KOPT-K1 (cell line): ENCODE measurements at regions not wholly inside any gene's neighbourhood (a gene's known extent, or its start where the extent isn't known, plus 50 kb on each side); places are given as distances from the start of the nearest gene placed in this dataset.
"Not testable (repeated sequence)": the region's sequence is repeated elsewhere in the genome, so short reads cannot be mapped to it uniquely, and the experiment has no call there.

Source experiments
- H3K27ac ChIP-seq: fragments of 200-600 bp; sonication (generic); 2 replicates; pipeline ENCODE4 v1.5.1; 2016; ENCODE audit warnings: antibody characterized with exemption, mild to moderate bottlenecking, low read depth, low read length; ENCODE audit not compliant: poor library complexity, severe bottlenecking
- H3K36me3 ChIP-seq: fragments of 200-600 bp; sonication (generic); 2 replicates; pipeline ENCODE4 v1.5.1; 2017; ENCODE audit warnings: antibody characterized with exemption, mild to moderate bottlenecking, low read length, moderate library complexity; ENCODE audit not compliant: insufficient read depth
- H3K9me3 ChIP-seq: fragments of 200-600 bp; sonication (generic); 2 replicates; pipeline ENCODE4 v1.5.1; 2017; ENCODE audit warnings: antibody characterized with exemption, low read length, mild to moderate bottlenecking; ENCODE audit not compliant: insufficient read depth, poor library complexity, severe bottlenecking

DNA sequence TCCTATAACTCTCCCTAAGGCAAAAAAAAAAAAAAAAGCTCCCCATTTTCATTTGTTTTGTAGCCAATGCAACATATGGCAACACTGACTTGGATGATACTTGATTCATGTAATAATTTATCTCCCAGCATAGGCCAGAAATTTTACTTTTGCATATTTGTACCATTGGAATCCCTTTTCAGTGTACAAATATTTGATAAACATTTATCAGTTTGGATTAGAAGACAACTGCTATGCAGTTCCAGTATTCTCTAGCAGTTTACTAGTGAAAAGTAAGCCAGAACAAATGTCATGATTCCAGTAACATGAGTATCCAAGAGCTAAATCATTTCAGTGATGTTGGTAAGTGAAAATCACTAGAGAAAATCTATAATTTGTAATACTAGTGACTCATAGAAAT is 392.3 kb downstream of the CCER1 start:
- H3K9me3 ChIP-seq = peaks cover 12% of the 10 kb centered on the region
- H3K36me3 ChIP-seq = no peaks in the 10 kb centered on the region
- no peak overlapping the region for H3K27ac ChIP-seq

DNA sequence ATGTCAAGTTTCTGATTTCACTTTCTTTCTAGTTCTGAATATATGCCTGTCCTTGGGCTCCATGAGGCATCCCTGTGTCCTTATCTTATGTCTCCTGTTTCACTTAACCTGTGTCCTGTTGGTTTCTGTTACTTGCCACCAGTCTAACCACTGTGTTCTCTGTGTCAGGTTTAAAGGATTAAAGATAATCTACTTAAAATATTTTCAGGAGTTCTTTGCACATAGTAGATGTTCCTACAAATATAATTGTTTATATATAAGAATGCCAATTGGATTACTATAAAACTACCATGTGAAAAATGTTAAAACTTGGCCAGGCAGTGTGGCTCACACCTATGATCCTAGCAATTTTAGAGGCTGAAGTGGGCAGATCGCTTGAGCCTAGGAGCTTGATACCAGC is 406.4 kb downstream of the CCER1 start:
- Histone ChIP-seq H3K9me3 (no peaks in the 10 kb centered on the region), H3K36me3 (no peaks in the 10 kb centered on the region), H3K27ac (no peak overlapping the region)

DNA sequence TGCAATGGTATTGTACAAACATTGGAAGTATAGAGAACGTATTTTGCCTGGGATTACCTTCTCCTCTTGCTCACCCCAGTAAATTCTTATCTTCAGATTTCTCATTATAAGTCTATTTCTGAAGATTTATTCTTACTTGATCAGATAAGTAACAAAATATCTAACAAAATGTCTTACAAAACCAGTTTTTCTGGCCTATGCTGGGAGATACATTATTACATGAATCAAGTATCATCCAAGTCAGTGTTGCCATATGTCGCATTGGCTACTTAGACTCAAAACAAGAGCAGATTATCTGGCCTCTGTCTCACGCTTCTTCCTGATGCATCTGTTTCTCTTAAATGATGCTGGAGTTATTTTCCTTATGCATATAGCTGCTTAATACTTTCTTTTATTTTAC is 408.5 kb downstream of the CCER1 start:
- no peaks in the 10 kb centered on the region for H3K9me3 ChIP-seq
- H3K27ac ChIP-seq = no peak overlapping the region
- no peaks in the 10 kb centered on the region for H3K36me3 ChIP-seq

DNA sequence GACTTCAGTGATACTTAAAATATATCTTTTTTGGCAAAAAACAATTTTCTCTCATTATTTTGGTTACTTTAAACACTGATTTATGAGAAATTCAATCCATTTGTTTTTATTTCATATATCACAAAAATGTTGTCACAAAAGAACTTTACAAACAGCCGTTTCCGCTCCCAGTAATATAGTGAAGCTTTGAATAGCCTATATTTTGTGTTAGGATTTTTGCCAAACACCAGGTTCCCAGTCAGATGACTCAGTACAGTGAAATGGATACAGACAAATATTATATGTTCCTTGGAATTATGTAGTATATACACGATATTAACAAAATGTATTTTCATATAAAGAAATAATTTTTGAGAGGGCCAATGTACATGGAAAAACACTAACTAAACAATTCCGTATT is 411.1 kb downstream of the CCER1 start:
- Histone ChIP-seq H3K9me3 (no peaks in the 10 kb centered on the region), H3K27ac (no peak overlapping the region), H3K36me3 (no peaks in the 10 kb centered on the region)

DNA sequence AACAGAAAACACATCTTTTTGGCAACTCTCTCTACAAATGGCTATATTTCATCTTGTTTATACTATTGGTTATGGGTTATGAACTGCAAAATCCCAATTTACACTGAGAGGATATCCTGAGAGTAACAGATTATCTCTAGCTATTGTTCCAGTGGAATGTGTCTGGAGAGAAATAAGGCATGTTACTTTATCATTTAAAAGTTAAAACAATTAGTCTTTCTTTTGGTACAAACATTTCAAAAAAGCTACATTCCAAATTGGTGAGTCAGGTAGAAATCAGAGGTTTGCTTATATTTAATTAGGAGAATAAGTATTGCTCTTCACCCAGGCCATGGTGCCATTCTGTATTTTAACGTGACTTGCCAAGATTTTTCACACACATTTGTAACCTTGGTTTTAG is 411.6 kb downstream of the CCER1 start:
- Histone ChIP-seq H3K9me3 (no peaks in the 10 kb centered on the region), H3K27ac (no peak overlapping the region), H3K36me3 (no peaks in the 10 kb centered on the region)

DNA sequence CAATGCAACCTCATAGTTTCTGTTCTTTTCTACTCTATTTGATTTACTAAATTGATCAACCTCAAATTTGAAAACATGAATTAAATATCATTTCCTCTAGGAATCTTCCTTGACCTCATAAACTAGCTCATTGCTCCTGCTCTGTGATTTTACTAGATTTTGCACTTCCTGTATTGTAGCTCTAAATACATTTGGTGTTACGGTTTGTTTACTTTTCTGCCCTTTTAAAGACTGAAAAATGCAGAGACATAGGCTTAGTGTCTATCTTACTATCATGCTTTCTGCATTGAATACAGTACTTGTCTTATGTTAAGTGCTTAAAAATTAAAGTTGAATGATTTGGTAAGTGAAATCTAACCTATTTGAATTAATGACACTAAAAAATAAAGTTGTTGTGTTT is 412.1 kb downstream of the CCER1 start:
- not testable (repeated sequence) for H3K9me3 ChIP-seq, H3K36me3 ChIP-seq, H3K27ac ChIP-seq

DNA sequence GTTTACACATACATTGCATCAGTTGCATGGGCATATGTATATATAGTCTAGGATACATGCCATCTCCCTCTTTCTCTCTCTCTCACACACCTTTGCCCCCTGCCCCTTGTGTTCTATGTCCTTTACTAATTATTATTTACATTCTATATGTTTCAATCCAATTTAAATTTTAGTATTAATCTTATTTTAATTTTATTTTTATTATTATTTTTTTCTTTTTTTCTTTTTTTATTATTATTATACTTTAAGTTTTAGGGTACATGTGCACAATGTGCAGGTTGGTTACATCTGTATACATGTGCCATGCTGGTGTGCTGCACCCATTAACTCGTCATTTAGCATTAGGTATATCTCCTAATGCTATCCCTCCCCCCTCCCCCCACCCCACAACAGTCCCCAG is 421.1 kb downstream of the CCER1 start:
- H3K36me3 ChIP-seq = not testable (repeated sequence)

DNA sequence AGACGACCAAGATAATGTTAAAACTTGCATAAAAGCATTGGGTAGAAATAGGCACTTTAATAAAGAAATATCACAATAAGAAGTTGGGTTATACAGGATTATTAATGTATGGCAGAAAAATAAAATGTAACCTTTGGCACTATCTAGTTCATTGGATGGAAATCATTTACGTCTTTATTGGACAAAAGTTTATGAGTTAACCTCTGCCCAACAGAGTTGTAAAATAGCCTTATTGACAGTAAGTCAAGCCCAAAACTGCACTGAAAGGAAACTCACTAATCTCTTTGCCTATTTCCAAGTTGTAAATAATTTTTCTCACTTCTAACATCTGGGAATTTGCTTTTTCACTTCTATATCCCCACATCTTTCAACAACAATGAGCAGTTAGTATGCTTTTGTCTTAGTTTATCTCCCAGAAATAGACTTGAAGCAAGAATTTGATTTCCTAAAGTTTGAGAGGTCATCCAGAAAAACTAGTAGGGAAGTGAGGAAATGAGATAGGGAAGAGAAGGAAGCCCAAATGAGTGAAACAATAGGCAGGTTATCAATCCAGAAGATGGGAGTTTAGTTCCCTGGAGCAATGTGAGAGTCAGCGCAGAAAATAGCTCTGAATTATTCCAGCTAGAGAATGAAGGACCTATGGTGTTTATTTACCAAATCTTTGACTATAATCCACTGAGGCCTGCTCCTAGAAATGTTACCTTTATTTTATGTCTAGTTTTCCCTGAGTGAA is 434.8 kb downstream of the CCER1 start:
- H3K36me3 ChIP-seq = no peaks in the 10 kb centered on the region
- H3K27ac ChIP-seq = no peak overlapping the region
- no peaks in the 10 kb centered on the region for H3K9me3 ChIP-seq

More for the DNA sequence above, 421.1 kb downstream of the CCER1 start:
- not testable (repeated sequence) for H3K27ac ChIP-seq, H3K9me3 ChIP-seq

DNA sequence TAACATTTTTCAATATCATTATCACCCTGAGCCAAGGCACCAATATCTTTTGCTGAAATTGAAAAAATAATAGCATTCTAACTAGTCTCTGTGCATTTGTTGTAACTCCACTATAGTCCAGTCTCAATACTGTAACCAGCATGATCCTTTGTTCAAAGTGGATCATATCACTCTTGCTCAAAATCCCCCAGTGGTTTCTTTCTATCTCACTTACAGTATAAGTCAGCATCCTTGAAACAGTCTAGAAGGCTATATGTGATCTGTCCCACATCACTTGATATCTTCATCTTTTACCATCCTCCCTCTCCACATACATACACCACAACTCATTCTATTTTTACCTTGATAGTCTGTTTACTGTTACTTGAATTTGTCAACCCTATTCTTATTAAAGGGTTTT is 435.7 kb downstream of the CCER1 start:
- H3K36me3 ChIP-seq = no peaks in the 10 kb centered on the region
- H3K27ac ChIP-seq = no peak overlapping the region
- no peaks in the 10 kb centered on the region for H3K9me3 ChIP-seq

DNA sequence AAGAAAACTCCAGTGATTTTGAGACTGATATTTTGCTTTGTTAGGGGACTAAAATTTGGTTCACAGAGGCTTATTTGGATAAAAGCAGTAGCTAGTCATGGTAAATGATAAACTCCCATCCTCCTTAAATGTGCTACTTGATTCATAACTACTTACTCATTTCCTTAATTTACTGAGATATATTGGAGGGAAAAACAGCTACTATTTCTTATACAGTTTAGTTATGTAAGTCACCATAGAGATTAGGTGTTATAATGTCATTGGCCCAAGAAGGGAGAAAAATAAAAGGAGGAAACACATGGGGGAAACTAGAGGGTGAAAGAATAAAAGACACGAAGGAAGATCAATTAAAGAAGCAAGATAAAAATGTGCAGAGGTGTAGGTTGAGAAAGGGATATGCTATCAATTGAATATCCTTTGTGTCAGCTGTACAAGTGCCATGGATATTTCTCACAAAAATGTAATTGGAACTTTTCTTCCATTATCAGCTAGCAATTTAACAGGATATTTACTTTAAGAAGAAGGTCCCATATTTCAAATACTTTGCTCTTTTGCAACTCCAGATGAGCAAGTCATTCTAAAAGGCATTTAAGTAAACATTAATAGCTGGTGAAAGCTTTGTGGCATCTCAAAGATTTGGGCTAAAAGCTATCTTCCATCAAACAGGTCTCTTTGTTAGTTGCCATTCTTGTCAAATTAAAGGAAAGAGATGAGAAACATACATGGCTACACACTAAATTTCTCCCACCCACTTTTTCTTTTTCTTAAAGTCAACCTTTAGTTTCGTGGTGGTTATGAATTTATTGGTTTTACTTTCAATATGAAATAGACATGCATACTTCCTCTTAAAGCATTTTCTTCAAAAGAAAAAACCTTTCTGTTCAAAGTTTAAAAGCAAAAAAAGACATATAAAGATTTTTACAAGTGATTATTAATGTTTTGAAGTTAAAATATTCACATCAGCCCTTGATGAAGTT is 439.5 kb downstream of the CCER1 start:
- Histone ChIP-seq H3K9me3 (no peaks in the 10 kb centered on the region), H3K36me3 (no peaks in the 10 kb centered on the region), H3K27ac (no peak overlapping the region)

DNA sequence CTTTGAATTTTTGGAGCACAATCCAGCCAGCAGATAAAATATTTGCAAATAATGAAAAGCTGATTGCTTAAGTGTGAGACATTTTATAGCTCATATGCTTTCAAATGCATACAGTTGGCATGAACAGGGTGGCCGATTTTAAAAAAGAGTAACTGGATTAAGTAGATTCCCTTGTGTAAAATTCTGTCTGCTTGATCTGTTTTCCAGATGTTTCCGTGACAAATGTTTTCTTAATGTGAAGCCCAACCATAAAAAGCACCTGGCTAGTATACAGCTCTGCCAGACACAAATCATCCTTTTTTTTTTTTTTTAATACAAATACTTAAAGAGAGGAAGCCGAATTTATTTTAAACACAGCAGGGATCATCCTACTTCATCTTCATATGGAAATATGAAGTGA is 440.7 kb downstream of the CCER1 start:
- Histone ChIP-seq H3K27ac (no peak overlapping the region), H3K36me3 (no peaks in the 10 kb centered on the region), H3K9me3 (no peaks in the 10 kb centered on the region)

DNA sequence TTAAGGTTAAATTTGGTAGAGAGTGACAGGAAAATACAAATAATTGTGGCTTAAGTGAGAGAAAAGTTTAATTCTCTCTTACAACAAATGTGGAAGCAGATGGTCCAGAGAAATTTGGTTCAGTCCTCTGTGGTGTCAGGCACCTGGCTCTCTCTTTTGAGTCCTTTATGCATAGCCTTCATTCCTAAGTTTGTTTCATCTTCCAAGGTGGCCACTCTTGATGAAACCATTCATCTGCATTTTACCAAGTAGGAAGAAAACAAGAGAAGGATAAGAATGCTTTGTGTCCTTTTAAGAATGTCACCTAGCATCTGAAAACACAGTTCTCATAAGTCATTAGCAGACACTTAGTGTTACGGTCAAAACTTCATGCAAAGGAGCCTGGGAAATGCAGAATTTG is 442.5 kb downstream of the CCER1 start:
- H3K27ac ChIP-seq = no peak overlapping the region
- no peaks in the 10 kb centered on the region for H3K36me3 ChIP-seq
- no peaks in the 10 kb centered on the region for H3K9me3 ChIP-seq

DNA sequence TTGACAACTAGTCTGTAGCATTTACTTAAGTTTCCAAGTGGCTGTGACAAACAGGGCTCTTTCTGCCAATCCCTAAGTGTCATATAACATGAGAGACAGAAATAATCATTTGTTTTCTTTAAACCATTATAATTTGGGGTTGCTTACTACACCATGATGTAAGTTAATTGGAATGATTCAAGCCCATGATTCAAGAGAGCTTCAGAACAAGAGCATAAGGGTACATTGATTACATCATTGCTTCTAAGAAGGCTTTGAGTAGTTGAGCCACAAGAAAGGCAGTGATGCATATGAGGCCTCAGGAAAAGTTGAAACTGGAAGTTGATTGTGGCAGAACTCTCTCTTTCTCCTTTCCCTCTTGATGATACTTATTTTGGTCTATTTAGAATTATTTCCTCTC is 444.0 kb downstream of the CCER1 start:
- H3K27ac ChIP-seq = no peak overlapping the region
- no peaks in the 10 kb centered on the region for H3K36me3 ChIP-seq
- H3K9me3 ChIP-seq = no peaks in the 10 kb centered on the region

DNA sequence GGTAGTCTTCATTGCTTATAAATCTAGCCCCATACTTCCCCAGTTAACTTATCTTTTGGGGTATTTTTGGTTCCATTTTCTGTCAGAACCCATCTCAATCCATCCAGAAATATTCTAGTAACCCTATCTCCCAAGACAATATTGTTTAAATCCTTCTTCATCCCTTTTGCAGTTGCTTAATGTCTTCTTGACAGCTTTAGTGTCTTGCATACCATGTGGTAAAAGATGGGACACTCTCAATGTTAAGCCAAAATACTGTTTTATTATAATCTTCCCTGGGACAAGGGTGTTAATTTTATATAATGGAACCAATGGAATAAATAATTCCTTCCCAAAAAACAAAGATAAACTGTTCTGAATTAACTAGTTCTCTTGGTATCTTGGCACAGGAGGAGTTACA is 450.2 kb downstream of the CCER1 start:
- Histone ChIP-seq H3K27ac (no peak overlapping the region), H3K36me3 (no peaks in the 10 kb centered on the region), H3K9me3 (no peaks in the 10 kb centered on the region)

DNA sequence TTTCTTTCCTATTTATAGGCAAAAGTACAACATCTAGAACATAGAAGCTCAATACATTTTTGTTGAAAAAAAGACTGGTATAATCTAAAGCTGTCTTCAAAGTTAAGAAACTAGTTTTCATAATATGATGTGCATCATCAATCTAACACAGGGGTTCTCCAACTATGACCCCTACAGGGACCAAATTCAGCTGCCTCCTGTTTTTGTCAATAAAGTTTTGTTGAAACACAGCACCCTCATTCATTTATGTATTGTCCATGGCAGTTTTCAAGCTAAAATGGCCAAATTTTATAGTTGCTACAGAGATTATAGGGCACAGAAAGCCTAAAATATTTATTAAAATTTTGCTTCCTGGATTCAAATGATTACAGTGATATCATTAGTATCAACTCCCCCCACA is 452.9 kb downstream of the CCER1 start:
- no peaks in the 10 kb centered on the region for H3K9me3 ChIP-seq
- no peaks in the 10 kb centered on the region for H3K36me3 ChIP-seq
- H3K27ac ChIP-seq = no peak overlapping the region

DNA sequence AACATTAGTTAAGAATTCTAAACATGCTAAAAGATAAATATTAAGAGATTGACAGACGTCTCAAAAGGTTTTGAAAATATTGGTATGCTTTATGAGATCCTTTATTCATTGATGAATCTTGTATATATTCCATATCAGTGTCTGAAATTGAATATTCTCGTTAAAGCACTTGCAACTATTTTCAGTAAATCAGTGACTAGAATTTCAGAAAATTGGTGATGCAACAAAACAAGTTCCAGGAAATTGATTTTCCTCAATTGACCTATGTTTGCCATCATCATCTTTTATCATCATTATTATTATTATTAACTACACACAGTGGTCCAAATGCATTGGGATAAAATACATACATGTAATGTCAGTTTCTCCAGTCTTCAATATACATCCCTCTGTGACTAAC is 453.6 kb downstream of the CCER1 start:
- Histone ChIP-seq H3K27ac (no peak overlapping the region), H3K9me3 (no peaks in the 10 kb centered on the region), H3K36me3 (no peaks in the 10 kb centered on the region)
